HG02759 (cell line): ENCODE measurements at regions not wholly inside any gene's neighbourhood (a gene's known extent, or its start where the extent isn't known, plus 50 kb on each side); places are given as distances from the start of the nearest gene placed in this dataset.

Experiments
- ATAC-seq: cut with Tn5 transposase; IDR thresholded peaks from one replicate; pipeline ENCODE4 v1.9.1; 2021; ENCODE audit warnings: mild to moderate bottlenecking, moderate library complexity; ENCODE audit not compliant: unreplicated experiment

- ATAC-seq = no peak
Observed at GRCh38 chr14:55734731-55735130, 154.7 kb downstream of the KTN1 start.

- no peak for ATAC-seq
Observed at GRCh38 chr14:55739967-55740648, 160.1 kb downstream of the KTN1 start.

DNA sequence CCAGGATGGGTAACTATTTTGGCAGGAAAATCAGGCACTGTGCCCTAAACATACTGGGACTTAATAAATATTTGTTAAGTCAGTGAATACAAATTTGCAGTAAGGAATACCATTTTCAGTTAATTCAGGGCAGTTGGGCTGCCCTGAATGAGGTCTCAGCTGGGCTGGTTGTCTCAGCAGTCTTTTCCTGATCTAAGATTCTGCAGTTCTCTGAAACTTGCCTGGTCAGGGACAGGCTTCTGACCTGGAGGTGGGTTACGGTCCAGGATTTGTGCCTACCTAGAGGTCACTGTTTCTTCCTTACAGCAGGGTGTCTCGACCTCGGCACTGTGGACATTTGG lies 160.6 kb downstream of the KTN1 start:
- no peak for ATAC-seq

DNA sequence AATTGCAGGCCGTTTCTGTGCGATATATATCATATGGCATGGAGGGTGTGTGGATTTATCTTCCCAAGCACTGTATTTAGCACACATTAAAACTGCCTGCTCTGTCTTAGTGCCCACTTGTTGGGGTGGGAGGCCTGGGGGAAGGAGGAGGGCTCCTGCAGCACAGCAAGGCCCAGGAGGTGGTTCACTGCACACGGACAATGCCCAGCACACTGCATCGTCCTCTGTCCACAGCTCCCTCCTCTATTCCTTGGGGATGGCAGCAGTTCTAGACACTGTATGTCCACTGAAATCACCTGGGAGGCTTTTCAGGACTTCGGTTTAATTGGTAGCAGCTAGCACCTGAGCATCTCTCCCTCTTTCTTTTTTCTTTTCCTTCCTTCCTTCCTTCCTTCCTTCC lies 161.2 kb downstream of the KTN1 start:
- no peak for ATAC-seq

GRCh38 chr14:55743551-55743950 lies 163.5 kb downstream of the KTN1 start:
- ATAC-seq = no peak

- ATAC-seq = no peak
Observed at GRCh38 chr14:55744321-55744720, 164.3 kb downstream of the KTN1 start.

- ATAC-seq = no peak
Observed at GRCh38 chr14:55745906-55746305, 165.9 kb downstream of the KTN1 start.

DNA sequence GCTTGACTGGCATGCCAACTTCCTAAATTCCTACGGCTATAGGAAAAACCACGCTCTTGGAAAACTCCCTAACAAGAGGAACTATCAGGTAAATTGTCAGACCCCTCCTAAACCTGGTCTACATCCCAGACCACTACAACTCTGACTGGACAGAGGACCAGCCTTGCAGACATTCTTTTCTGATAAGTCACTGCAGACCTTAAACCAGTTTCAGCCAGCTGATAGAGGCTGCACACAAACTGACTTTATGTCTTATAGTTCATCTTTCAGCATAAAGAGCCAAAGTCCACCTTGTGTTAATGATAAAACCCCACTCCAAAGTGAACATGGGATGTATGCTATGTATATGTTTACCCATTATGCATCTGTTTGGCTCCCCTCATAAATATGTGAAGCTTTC lies 166.6 kb downstream of the KTN1 start:
- no peak for ATAC-seq

GRCh38 chr14:55747186-55747585 lies 167.2 kb downstream of the KTN1 start:
- ATAC-seq = no peak

DNA sequence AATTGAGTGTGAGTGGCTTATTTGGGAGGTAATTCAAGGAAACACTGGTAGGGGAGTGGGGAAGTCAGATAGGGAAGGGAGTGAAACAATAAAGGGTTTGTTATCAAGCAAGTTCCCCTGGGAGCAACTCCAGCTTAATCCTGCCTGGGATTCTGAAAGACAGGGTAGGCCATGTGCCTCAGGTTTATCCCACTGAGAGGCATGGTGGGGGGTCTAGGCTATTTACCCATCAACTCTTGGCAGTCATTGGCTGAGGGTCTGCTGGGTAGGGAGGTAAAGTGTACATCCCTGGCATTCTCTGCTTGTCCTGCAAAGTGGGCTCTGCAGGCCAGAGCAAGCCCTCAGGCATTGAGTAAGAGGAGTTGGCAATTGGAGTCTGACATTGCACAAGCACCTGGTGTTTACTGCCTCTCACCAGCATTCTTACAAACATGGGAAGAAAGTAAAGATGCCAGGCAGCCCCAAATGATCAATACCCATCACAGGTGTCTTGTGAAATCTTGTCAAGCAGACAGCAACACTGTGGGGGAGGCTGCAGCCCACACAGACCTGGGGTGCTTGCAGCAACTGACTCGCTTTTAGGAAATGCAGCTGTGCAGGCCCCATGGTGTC lies 169.3 kb downstream of the KTN1 start:
- no peak for ATAC-seq

- no peak for ATAC-seq
Observed at GRCh38 chr14:55749946-55750345, 169.9 kb downstream of the KTN1 start.

DNA sequence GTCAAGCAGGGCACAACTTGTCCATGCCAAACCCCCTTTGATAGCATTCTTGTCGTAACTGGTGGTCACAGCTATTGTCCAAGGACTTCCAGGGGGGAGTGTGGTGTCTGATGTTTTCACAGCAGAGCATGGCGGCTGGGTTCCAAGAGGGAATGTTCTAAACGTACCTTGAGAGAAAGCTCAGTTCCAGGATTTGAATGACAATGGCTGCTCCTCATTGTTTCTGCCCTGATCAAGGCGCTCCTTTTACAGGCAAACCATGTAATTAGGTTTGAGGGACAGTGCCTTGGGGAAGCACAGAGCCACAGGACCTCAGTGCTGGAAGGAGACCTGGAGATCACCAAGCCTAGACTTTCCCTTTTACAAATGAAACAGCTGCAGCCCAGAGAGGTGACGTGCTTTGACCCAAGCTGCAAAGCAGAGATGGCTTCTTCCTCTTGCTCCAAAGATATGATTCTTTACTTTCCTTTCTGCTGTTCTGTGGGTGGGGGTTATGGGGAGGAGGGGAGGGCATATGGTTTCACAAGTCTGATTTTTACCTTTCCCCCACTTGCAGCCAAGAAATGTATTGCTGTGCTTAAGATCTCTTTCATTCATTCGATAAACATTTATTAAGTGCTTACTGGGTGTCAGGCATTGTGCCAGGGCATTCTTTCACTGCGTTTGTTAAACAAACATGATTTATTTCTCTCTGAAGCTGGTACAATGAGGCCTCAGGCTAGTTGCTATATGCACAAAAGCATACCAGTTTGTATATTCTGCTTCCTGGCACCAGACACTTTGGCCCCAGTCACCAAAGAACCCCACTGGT lies 172.8 kb downstream of the KTN1 start:
- no peak for ATAC-seq

DNA sequence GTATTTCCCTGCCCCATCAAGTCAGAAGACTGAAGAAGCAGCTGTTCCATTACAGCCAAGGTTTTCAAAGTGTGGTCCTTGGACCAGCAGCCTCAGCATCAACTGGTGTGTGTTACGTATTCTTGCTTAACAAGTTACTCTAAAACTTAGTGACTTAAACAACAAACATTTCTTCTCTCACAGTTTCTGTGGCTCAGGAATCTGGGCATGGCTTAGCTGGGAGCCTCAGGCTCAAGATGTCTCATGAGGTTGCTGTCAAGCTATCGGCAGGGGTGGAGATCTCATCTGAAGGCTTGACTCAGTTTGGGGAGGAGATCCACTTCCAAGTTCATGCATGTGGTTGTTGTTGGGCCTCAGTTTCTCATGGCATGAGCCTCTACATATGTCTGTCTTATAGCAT lies 174.5 kb downstream of the KTN1 start:
- ATAC-seq = no peak

GRCh38 chr14:55754871-55755270 lies 174.9 kb downstream of the KTN1 start:
- no peak for ATAC-seq

GRCh38 chr14:55756078-55756477 lies 176.1 kb downstream of the KTN1 start:
- ATAC-seq = no peak

DNA sequence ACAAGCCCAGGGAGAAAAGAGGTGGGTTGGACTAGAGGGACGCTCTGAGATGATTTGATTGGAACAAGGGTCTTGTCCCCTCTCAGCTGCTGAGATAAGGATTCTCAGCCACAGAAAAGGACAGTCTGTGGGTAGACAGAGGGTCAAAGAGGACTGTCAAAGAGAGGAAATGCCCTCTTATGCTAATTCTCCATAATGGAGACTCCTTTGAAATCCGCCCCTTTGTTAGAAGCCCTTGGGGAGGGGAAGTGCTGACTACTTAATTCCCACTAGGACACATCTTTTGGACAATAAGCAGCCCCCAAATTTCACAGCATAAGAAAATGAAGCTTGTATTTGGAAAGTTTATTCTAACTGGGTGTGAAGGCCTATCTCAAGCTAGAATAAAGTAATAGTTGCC lies 176.6 kb downstream of the KTN1 start:
- ATAC-seq = no peak

GRCh38 chr14:55758796-55759195 lies 178.8 kb downstream of the KTN1 start:
- no peak for ATAC-seq

GRCh38 chr14:55760789-55761566 lies 181.0 kb downstream of the KTN1 start:
- ATAC-seq = no peak

- no peak for ATAC-seq
Observed at GRCh38 chr14:55761651-55762050, 181.6 kb downstream of the KTN1 start.

GRCh38 chr14:55762595-55763232 lies 182.7 kb downstream of the KTN1 start:
- ATAC-seq = peak; percentile 60

- ATAC-seq = no peak
Observed at GRCh38 chr14:55764784-55765183, 184.8 kb downstream of the KTN1 start.
